ENCODE measurements at regions not wholly inside any gene's neighbourhood (a gene's known extent, or its start where the extent isn't known, plus 50 kb on each side); places are given as distances from the start of the nearest gene placed in this dataset.

DNA sequence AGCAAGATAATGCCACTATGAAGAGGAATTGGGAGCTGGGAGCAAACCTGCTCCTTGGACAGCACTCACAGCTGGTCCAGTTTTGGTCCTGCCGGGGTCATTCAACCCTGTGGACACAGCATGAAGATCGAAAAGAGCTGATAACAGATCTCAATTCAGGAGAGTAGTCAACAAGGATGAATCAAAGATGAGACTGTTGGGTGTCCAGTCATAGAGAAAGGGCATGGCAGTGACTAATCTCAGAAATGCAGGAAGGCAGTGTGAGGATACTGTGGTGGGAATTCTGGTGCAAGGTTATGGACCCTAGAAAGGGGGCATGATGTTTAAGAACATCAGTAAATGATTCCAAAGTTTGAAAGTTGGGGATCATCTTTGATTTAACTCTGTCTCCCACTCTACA lies 261.4 kb upstream of the ZP4 start:
- no peak for DNase-seq

DNA sequence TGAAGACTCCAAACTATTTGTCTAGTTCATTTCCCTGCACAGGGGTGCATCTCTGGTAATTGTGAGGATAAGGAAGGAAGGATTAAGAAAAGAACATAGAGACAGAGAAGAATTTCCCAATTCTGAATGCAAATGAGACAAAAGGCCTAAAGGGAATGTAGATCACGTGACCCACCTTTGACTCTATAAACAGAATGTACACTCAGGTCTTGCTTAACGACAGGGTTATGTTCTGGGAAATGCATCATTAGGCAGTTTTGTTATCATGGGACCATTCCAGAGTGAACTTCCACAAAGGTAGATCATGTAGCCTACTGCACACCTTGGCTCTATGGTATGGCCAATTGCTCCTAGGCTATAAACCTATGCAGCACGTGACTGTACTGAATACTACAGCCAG lies 252.3 kb upstream of the ZP4 start:
- no peak for DNase-seq

DNA sequence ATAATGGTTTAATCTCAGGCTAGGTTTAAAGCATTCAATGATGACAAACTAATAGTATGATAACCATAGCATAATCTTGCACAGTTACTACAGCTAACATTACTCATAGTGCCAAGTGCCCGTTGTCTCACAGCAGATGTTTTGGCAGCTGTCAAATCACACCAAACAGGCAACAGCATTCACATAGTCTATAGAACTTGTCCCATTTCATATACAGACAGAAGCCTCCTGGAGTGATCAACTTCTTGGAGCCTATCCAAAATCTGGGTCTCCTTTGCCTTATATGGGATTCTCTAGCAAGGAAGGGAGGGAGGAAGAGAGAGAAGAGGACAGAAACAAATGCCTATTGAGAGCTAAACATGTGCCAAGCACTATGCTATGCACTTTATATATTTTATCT lies 250.6 kb upstream of the ZP4 start:
- no peak for DNase-seq

DNA sequence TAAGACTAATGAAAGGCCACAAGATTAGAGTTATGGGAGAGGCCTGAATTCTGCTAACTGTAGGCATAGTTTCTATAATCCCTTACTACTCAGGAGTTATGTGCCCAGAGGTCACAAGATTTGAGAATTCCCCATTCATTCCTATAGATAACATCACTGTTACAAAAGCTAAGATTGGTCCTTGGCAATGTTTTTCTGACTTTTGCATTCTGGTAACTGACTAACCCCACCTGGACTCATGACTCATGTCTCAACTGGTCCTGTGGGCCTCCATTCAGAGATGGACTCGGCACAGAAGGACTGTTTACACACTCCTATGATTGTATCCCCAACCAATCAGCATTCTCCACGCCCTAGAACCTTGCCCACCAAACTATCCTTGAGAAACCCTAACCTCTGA lies 249.0 kb upstream of the ZP4 start:
- no peak for DNase-seq

DNA sequence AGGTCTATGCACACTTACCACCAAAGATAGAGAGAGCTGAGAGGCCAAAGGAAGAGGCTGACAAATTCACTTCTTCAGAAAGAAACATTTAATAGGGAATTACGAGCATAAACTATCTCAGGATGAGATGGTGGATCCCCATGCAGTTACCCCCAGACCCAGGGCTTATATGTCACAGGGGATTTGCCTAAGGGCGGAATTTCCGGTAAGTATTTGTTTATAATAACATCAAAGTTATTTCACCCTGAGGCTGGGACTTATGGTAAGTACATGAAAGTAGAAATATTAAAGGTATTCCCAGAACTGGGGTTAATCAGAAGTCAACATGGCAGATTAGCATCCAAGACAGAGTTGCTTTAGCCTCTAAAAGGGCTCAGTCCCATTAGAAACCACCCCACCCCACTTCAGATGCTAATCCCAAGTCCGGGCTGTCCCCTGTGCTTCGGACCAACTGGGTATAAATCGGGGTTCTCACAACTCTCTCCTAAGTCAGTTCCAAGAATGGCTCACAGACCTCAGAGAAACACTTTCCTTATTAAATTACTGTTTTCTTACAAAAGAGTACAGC lies 247.4 kb upstream of the ZP4 start:
- DNase-seq: no peak

DNA sequence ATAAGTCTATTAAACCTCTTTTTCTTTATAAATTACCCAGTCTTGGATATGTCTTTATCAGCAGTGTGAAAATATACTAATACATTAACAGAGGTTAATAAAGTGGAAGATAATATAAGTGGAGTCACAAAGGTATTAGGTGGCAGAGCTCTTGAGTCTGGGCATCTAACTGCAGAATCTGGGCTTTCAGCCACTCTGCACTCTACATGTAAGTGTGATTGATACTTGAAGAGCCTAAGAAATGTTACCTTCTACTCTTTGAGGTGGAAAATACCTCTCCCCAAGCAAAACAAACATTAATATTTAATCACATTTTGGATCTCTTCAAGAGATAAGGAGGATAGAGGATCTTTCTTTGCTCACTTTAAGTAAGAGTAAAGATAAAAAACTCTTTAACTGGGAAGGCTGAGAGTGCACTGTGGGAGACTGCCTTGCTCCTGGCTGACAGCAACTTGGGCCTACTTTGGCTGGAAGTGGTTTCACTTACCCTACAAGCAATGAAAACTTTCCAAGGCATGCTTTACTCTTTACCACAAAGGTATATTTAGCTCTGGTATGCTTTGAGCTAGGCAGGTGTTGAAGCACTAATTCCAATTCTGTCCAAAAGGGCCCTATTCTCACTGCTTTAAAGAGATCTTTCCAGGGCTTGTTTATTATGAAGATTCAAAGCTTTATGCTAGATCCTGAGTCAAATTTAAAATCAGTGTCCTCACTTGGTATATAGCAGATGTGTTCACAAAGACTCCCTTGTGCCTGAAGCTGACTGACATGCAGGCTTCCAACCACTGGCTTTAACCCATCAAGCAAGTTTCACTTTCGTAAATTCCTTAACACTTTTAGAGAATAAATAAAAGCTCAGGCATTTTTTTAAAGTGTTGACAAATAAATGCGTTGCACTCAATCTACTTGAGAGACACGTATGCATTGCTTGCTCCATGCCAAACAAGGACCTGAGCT lies 245.3 kb upstream of the ZP4 start:
- no peak for DNase-seq

DNA sequence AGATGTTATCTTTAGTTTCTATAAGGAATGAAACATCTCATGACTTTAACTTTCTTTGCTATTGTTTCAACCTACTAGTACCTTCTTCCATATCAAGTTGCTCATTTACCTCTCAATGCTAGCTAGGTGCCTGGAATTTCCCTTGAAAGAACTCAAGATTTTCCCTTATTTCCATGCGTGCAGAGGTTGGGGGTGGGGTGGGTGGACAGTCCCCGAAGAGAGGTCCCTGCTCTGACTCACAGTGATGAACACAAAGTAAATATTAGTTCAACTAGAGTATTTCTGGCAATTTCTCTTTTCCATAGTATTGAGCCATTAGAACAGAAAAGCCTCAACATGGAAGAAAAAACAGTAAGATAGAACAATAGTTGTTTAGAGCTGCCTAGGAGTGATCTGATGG lies 239.0 kb upstream of the ZP4 start:
- DNase-seq: no peak

DNA sequence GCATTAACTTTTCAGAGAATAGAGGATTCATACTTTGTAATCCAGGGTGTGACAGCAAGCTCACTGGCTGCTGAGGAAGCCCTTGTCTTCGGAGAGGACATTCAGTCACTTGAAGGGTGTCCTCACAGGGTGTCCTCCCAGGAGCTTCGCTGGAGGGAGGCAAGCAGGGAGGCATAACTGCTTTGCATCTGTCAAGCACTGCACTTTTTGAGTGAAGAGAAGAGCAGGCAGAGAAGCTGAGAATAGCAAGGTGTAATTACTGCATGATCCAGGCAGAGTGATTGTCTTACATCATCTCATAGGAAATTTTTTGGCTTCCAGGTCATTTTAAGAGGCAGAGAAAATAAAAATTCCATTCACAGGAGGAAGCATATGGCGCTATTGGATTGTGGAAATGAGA lies 232.5 kb upstream of the ZP4 start:
- DNase-seq: no peak

DNA sequence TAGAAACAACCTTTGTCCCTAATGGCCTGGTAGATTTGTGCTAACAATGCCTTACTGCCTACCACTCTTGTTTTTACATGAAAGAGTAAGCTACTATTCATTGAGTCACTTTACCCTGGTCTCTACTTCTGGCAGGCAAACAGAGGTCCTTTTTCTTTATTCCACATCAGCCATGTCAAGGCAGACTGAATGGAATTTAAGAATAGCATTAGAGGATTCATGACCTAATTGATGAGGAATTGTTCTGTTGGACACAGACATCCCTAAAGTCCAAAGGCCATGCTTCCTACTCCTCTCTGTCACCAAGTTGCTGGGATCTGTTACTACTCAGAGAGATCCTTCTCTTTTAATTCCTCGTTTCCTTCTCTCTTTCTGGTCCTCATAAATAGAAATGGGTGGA lies 229.1 kb upstream of the ZP4 start:
- DNase-seq: no peak

DNA sequence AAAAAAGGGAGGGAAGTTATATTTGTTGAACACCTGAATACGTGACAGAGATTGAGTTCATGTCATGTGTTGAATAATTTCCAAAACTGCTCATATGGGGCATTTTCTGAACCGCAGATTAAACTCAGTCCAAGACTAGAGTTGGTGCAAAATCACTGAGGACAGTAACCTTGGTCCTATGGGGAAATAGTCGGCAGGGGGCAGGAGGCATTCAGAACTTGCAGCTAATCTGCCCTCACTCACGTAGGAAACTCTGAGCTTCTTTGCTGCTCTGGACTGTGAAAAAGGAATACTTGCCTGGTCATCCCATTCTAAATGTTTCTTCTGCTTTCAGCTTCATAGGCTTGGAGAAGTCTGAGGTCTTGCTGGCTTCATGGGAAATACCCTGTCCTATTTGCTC lies 228.3 kb upstream of the ZP4 start:
- DNase-seq: no peak

DNA sequence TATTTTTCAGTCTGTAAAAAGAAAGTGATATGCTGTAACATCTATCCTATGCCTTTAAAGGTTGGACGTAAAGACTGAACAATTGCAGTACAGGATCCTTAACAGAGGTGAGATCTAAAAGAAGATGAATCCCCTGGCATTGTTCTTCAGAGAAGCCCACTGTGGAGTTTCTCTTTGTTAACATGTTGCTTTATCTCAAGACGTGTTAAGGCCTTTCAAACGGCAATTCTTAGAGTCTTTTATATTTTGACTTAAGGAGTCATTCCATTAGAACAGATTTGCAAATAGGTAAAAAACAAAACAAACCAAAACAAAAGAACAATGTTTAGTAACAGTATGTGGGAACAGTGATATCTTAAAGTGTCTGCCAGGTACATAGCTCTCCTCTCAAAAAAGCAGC lies 225.1 kb upstream of the ZP4 start:
- DNase-seq: no peak

DNA sequence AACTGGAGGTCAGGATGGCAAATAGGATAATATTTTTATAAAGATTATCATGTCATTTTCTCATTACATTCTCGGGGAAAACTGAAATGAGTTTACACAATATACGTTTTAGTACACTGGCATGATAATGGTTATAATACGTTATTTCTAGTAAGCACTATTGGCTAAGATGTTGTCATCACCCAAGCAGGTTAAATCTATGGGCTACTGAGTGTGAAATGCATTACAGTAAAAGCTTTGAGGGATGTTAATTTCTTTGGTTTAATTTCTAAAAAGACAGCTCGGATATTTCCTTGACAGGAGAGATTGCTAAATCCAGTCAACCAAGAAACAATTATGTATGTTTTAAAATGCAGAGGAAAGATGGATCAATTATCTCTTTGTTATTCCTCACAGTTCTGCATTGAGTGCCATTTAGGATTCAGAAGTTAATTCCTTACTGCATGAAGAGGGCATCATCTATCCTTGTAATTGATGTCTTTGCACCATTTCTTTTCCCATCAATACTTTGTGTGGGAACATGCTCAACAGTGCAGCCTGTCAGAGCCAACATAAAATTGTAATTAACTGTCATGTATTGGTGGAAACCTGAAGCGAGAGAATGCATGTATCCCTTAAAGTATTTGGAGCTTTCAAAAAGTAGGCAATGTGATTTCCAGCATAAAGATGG lies 222.4 kb upstream of the ZP4 start:
- DNase-seq: no peak

DNA sequence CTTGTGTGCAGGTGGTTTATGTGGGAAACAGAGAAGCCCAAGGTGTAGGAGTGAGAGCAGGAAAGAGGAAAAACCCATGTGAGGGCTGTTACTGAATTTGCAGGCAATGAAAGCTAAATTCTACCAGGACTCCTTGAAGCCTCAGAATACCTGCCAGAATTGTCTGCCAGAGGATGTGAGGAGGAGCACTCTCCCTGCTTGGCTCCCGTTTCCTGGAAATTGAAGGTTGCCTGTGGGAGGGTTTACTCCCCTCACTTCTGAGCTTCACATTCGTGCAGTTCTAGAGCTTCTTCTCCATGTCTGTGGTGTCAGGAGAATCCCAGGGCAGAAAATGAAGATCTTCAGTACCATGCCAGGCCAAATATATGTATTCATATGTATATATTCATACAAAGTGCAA lies 220.8 kb upstream of the ZP4 start:
- DNase-seq: no peak

DNA sequence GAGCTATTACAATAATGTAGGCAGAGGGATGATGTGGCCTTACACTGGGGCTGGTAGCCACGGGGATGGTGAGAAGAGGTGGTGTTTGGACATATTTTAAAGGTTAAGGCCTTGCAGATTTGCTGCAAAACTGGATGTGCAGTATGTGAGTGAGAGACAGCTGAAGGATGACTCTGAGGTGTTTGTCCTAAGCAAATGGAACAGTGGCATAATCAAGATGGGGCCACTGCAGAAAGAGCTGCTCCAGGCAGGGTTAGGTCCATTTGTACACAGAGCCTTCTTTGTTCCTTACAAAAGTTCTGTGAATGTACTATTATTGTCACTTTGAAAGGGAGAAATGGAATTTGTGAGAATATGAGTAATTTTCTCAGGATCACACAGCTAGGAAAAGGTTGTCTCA lies 220.4 kb upstream of the ZP4 start:
- no peak for DNase-seq

DNA sequence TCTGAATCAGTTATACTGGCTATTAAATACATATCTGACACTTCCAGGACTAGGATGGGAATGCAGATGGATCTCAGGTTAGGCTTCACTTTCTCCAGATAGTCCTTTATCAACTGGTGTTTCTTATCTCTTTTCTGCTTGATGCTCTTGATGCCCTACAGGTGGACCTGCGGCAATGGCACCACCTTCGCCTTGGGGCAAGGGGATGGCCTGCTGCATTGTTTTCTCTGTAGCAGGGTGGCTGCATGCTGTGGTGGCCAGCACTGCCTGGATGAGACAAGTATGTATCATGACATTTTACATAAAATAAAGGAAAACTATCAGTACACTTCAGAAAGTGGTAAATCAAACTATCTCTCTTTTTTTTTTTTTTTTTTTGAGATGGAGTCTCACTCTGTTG lies 217.7 kb upstream of the ZP4 start:
- DNase-seq: no peak

DNA sequence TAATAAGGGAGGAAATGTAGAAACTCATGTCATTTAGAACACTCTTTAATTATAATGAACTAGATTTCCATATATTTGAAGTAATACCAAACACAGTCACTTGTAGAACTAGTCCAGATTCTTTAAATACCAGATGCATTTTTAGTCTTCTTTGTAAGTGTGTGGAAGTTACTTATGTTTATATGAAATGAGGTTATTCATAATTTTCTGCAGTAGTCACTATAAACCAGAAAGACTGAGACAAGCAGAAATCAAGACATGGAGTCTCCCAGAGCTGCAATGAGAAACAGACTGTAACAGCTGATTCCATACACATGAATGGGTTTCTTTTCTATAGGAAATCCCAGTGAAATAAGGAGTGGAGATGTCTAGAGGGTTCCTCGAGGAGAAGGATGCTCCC lies 216.6 kb upstream of the ZP4 start:
- no peak for DNase-seq

DNA sequence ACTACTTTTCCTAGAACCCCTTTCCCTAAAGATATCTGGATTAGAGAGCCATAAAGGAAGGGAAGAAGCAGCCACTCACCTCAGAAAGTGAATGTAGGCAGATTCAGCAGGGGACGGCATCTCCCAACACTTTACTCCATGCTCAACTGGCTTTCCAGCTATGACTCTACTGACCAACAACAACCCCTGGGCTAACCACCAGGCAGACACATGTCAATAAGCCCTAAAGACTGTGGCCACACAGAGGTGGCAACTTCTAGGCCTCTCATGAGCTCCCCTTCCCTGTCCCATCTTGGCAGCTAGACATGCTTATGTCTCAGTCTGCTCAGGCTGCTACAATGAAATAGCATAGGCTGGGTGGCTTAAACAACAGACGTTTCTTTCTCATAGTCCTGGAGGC lies 214.0 kb upstream of the ZP4 start:
- DNase-seq: no peak

DNA sequence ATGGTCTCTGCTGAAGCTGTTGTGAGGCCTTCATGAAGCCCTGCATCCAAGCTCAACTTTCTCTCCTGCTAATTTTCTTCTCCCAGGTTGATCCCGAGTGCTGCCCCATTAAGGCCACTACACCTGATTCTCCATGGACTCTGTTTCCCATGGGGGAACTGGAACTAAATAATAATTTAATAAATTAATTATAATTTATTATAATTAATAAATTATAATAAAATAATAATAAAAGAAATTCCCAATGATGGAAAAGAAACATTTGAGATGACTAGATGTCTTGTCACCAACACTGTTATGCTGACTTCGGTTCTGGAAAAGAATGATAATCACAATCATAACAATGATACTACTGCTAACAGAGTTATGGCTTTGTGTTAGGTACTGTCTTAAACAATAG lies 211.2 kb upstream of the ZP4 start:
- no peak for DNase-seq

DNA sequence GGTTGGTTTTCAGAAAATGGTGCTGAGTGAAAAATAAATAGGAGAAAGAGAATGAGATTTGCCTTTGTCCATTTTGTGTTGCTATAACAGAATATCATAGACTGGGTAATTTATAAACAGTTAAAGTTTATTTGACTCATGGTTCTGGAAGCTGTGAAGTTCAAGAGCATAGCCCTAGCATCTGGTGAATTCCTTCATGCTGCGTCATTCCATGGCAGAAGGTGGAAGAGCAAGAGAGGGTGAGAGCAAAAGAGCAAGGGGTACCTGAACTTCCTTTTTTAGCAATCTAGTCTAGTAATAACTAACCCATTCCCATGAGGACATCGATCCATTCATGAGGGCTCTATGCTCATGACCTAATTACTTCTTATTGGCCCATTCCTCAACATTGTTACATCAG lies 209.1 kb upstream of the ZP4 start:
- DNase-seq: no peak

DNA sequence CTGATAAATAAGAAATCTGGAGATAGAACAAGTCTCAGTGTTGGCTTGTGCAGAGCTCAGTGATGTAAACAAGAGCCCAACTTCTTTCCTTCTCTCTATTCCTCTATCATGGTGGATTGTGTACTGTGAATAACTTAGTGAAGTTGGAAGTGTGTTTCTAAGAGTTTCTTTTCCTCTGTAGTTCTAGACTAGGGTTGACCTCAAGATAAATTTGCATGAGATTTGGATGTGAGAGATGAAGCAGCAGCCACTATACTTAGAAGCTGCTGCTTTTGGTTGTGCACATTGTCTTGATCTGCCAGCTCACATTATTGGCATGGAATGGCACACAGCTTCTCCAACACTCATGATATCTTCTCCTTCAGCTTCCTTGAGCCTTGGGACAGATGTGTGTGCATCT lies 198.9 kb upstream of the ZP4 start:
- DNase-seq: no peak

DNA sequence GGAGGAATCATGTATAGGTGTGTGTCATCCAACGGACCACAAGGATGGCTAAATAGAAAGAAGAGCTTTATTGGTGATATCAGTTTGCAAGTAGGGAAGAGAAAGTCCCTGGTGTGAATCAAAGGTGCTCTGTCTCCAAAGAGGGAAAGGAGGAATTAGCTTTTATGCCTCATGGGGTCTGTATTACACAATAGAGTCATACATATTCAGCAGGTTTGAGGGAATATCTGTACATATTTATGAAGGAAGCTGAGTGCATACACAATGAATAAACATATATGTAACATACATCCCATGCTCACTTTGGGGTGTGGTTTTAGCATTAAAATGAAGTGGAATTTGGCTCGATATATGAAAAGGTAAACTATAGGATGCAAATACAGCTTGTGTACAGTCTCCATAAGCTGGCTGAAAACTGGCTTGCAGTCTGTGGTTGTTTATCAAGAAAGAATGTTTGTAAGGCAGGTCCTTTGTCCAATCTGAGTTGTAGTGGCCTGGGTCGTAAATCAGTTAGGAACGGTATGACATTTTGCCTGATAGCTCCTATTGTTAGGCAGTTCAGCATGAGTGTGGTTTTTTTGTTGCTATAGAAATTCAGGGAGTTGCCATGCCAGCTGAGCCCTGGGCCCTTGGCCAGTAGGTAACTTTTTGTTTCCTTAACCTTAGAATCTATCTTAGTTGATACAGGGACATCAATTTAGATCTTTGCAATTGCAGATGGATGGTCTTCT lies 198.0 kb upstream of the ZP4 start:
- DNase-seq: no peak

DNA sequence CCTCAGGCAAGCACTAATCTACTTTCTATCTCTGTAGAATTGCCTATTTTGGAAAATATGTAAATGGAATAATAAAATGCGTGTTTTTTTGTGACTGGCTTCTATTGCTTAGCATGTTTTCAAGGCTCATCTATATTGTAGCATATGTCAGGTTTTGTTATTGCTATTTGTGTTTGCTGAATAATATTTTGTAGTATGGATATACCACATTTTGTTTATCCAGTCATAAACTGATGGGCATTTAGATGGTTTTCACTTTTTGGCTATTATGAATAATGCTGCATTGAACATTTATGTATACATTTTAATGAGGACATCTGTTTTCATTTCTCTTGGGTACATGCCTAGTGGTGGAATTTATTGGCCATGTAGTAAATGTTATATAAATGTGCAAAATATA lies 183.3 kb upstream of the ZP4 start:
- DNase-seq: no peak

DNA sequence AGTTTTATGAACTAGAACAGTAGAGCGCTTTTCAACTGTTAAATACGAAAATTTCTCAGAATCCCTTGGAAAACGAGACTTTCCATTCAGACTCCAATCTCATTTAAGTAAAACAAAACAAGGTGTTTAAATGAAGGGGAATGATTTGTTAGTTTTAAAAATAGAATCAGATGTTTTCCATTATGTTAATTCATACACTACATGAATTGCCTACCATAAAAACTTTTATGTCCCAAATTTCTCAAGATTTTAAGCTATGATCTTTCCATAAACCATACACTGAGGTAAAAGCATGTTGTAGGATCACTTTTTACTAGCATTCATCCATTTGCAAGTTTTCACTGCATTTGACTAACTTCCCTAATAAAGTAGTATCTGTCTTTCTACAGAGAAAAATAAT lies 180.3 kb upstream of the ZP4 start:
- DNase-seq: no peak

DNA sequence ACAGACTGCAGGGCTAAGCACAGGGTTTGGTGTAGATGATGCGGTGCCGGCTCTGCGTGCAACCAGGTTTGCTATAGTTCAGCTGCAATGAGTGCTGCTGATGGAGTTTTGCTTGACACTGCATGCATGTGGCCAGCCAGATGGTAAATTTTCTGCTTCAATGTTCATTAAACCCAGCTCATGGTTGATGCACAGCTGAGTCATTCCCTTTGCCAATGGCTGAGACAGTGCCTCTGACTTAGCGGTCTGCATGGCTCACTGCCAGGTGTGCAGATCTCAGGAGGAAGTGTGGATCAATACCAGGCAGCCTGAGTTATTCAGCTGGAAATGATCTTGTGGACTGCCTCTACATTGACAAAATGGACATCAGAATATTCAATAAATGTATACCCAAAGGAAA lies 172.7 kb upstream of the ZP4 start:
- DNase-seq: no peak

Measured in stimulated activated CD4-positive, alpha-beta T cell treated with anti-CD3 and anti-CD28 coated beads, Interleukin-12 subunit alpha, Interleukin-12 subunit beta, amount 100 ng/mL, for 4 hours (primary cell).